CD14-positive monocyte (primary cell): ENCODE measurements at regions not wholly inside any gene's neighbourhood (a gene's known extent, or its start where the extent isn't known, plus 50 kb on each side); places are given as distances from the start of the nearest gene placed in this dataset.

Experiments
- DNase-seq, 3 donors: peaks; one replicate each; pipeline ENCODE4 v3.0.0-alpha.2; 2011 to 2022
- H2AFZ ChIP-seq: 2 replicates; pipeline ENCODE4 v1.6.0; 2012; ENCODE audit warnings: mild to moderate bottlenecking, low read depth, low read length, inconsistent platforms; ENCODE audit not compliant: insufficient read depth, poor library complexity, severe bottlenecking
- H3K27ac ChIP-seq, 2 donors: 1 replicate in 1 of 2; 2 replicates in 1 of 2; pipeline ENCODE4 v1.5.1; 2012 to 2013; ENCODE audit warnings: low read length in 2 of 2, control low read depth in 1 of 2, inconsistent platforms in 1 of 2, low read depth in 1 of 2, mild to moderate bottlenecking in 1 of 2
- H3K27me3 ChIP-seq, 2 donors: one replicate each; pipeline versions ENCODE4 v1.6.0 to v1.6.1; 2011 to 2013; ENCODE audit warnings: low read length in 2 of 2; ENCODE audit not compliant: control insufficient read depth in 2 of 2, insufficient read depth in 2 of 2
- H3K36me3 ChIP-seq, 2 donors: replicated peaks in 1 of 2; 1 replicate in 1 of 2; 2 replicates in 1 of 2; pipeline versions ENCODE4 v1.5.1 to v1.6.1; 2012 to 2013; ENCODE audit warnings: low read length in 2 of 2, control low read depth in 1 of 2, inconsistent platforms in 1 of 2, mild to moderate bottlenecking in 1 of 2; ENCODE audit not compliant: insufficient read depth in 2 of 2, control insufficient read depth in 1 of 2
- H3K4me1 ChIP-seq, 2 donors: 1 replicate in 1 of 2; 2 replicates in 1 of 2; pipeline versions ENCODE4 v1.5.1 to v1.6.1; 2012 to 2013; ENCODE audit warnings: low read length in 2 of 2, control low read depth in 1 of 2, inconsistent platforms in 1 of 2, mild to moderate bottlenecking in 1 of 2, moderate library complexity in 1 of 2; ENCODE audit not compliant: insufficient read depth in 2 of 2, control insufficient read depth in 1 of 2
- H3K4me2 ChIP-seq: replicated peaks from 2 replicates; pipeline ENCODE3; 2012; ENCODE audit warnings: low read length, moderate library complexity, mild to moderate bottlenecking; ENCODE audit not compliant: poor library complexity, severe bottlenecking; ENCODE audit errors: extremely low read depth
- H3K4me3 ChIP-seq, 3 experiments: fragments of 200-600 bp in 1 of 3; sonication (generic) in 1 of 3; replicated peaks in 1 of 3; 1 replicate in 2 of 3; 2 replicates in 1 of 3; pipeline ENCODE4 v1.5.1; 2011 to 2013; ENCODE audit warnings: low read length in 3 of 3, mild to moderate bottlenecking in 3 of 3, control low read depth in 2 of 3, low read depth in 2 of 3, inconsistent platforms in 1 of 3, moderate library complexity in 1 of 3
- H3K79me2 ChIP-seq: 2 replicates; pipeline ENCODE4 v1.6.0; 2012; ENCODE audit warnings: mild to moderate bottlenecking, control low read depth, inconsistent platforms, low read length, moderate library complexity; ENCODE audit not compliant: insufficient read depth
- H3K9ac ChIP-seq: 2 replicates; pipeline ENCODE4 v1.6.0; 2017; ENCODE audit warnings: low read length, mild to moderate bottlenecking; ENCODE audit not compliant: insufficient read depth, poor library complexity, severe bottlenecking
- H3K9me3 ChIP-seq, 2 donors: replicated peaks in 1 of 2; 1 replicate in 1 of 2; 2 replicates in 1 of 2; pipeline versions ENCODE4 v1.5.1 to v1.6.1; 2012 to 2013; ENCODE audit warnings: low read length in 2 of 2, control low read depth in 1 of 2; ENCODE audit not compliant: control insufficient read depth in 1 of 2, insufficient read depth in 1 of 2
- H4K20me1 ChIP-seq: 2 replicates; pipeline ENCODE4 v1.6.0; 2012; ENCODE audit warnings: mild to moderate bottlenecking, low read length, control low read depth, moderate library complexity; ENCODE audit not compliant: insufficient read depth
- H3K27ac Mint-ChIP-seq, 7 donors: one replicate each; pipeline ENCODE4 v1.8.0; 2020; ENCODE audit warnings: mild to moderate bottlenecking in 7 of 7, mixed read lengths in 7 of 7, moderate library complexity in 6 of 7, inconsistent platforms in 2 of 7
- H3K27me3 Mint-ChIP-seq, 3 donors: one replicate each; pipeline ENCODE4 v1.8.0; 2021 to 2022; ENCODE audit warnings: low read depth in 3 of 3, mild to moderate bottlenecking in 3 of 3, mixed read lengths in 3 of 3, moderate library complexity in 3 of 3, inconsistent platforms in 1 of 3
- H3K36me3 Mint-ChIP-seq, 2 donors: one replicate each; pipeline ENCODE4 v1.8.0; 2020; ENCODE audit warnings: mixed read lengths in 2 of 2, inconsistent platforms in 1 of 2, mild to moderate bottlenecking in 1 of 2
- H3K4me1 Mint-ChIP-seq: one replicate; pipeline ENCODE4 v1.8.0; 2020; ENCODE audit warnings: mild to moderate bottlenecking, mixed read lengths
- H3K4me3 Mint-ChIP-seq, 2 donors: one replicate each; pipeline ENCODE4 v1.8.0; 2020; ENCODE audit warnings: mild to moderate bottlenecking in 2 of 2, mixed read lengths in 2 of 2, moderate library complexity in 1 of 2
- H3K9me3 Mint-ChIP-seq, 7 donors: one replicate each; pipeline ENCODE4 v1.8.0; 2020 to 2022; ENCODE audit warnings: mixed read lengths in 7 of 7, mild to moderate bottlenecking in 6 of 7, moderate library complexity in 6 of 7, inconsistent platforms in 2 of 7
- CTCF ChIP-seq: fragments of 200-600 bp; IDR thresholded peaks from one replicate; pipeline ENCODE4 v1.8.0; 2022; ENCODE audit warnings: antibody characterized with exemption, mild to moderate bottlenecking
- WGBS: methylation state at CpG from one replicate; pipeline ENCODE4 v1.1.5; 2013; ENCODE audit warnings: missing lambda C conversion rate; ENCODE audit not compliant: insufficient coverage; 5-methylcytosine and 5-hydroxymethylcytosine counted together
- intact Hi-C, 2 donors: fragments of 100-400 bp; cut with micrococcal nuclease; formaldehyde crosslinking; loops; one replicate each; pipeline versions ENCODE4 v1.15.0 to v1.15.1; 2023

- no peak overlapping the region for H3K4me2 ChIP-seq
- peaks cover 0 to 6% (median 2%) of the 10 kb centered on the region in 7 donors for H3K9me3 Mint-ChIP-seq
- H3K27ac Mint-ChIP-seq = no peak overlapping the region
- no peaks in the 10 kb centered on the region for H3K9me3 ChIP-seq
- H3K36me3 Mint-ChIP-seq = no peaks in the 10 kb centered on the region
- 73% methylated on average over 3 of the region's 9 CpGs for WGBS
- DNase-seq = no peak
- intact Hi-C loops = no loop called here
- no peaks in the 10 kb centered on the region for H3K27me3 ChIP-seq
- no peaks in the 10 kb centered on the region for H3K79me2 ChIP-seq
- peaks cover 0 to 1% (median 0%) of the 10 kb centered on the region in 3 donors for H3K27me3 Mint-ChIP-seq
- no peak overlapping the region for H3K9ac ChIP-seq
- no peak overlapping the region for H3K4me3 Mint-ChIP-seq
- H4K20me1 ChIP-seq = no peaks in the 10 kb centered on the region
- no peaks in the 10 kb centered on the region for H3K4me1 Mint-ChIP-seq
- no peak for TF ChIP-seq CTCF
- H2AFZ ChIP-seq = no peak overlapping the region
- H3K27ac ChIP-seq = no peak overlapping the region
- H3K4me3 ChIP-seq = no peak overlapping the region
- no peaks in the 10 kb centered on the region for H3K4me1 ChIP-seq
- H3K36me3 ChIP-seq = no peaks in the 10 kb centered on the region
Observed at GRCh38 chr3:110902453-110903085, 169.0 kb upstream of the NECTIN3 start.

DNA sequence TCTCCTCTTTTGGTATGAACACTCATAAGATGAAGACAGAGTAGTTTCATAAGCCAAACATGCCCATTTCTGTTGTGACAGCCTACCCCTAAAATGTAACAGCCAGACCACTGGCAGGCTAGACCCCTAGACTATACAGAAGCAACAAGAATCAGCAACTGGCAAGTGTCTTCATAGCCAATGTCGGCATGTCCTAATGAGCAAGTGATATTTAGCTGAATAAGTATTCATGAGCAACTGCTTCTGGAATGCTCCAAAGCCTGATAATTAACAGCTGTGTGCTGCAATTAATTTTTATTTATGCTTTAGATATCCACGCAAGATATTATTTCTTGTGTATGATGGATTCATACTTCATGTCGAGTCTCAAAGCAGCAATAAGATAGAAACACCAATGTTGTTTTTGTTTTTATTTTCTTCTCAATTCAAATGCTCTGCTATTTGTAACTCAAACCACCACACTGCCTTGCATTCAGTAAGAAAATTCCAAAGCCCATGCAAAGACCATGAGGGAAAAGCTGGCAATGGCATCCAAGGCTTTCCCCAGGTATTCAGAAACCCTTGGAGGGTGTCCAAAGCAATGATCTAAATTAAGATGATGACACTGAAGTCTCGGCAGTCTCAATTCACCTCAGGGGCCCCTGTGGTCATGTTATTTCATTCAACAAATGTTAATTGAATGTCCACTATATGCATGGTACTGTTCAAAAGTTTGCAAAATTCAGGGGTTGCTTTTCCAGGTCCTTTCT is 167.7 kb upstream of the NECTIN3 start:
- H3K4me3 Mint-ChIP-seq = no peak overlapping the region
- no peak overlapping the region for H2AFZ ChIP-seq
- no peak overlapping the region for H3K27ac Mint-ChIP-seq
- no peaks in the 10 kb centered on the region for H3K4me1 ChIP-seq
- H3K27ac ChIP-seq = no peak overlapping the region
- no peaks in the 10 kb centered on the region for H4K20me1 ChIP-seq
- H3K9ac ChIP-seq = no peak overlapping the region
- intact Hi-C loops = no loop called here
- H3K9me3 Mint-ChIP-seq = peaks cover 0 to 6% (median 2%) of the 10 kb centered on the region in 7 donors
- no peak for TF ChIP-seq CTCF
- no peaks in the 10 kb centered on the region for H3K9me3 ChIP-seq
- no peaks in the 10 kb centered on the region for H3K36me3 Mint-ChIP-seq
- DNase-seq = no peak
- H3K4me1 Mint-ChIP-seq = no peaks in the 10 kb centered on the region
- H3K27me3 ChIP-seq = no peaks in the 10 kb centered on the region
- WGBS = no CpG with 5 or more reads among the region's 4 CpGs
- H3K27me3 Mint-ChIP-seq = peaks cover 0 to 1% (median 0%) of the 10 kb centered on the region in 3 donors
- H3K79me2 ChIP-seq = no peaks in the 10 kb centered on the region
- no peaks in the 10 kb centered on the region for H3K36me3 ChIP-seq
- H3K4me3 ChIP-seq = no peak overlapping the region
- no peak overlapping the region for H3K4me2 ChIP-seq
